GM12874 (cell line): ENCODE measurements at regions not wholly inside any gene's neighbourhood (a gene's known extent, or its start where the extent isn't known, plus 50 kb on each side); places are given as distances from the start of the nearest gene placed in this dataset.

Source experiments
- TF ChIP-seq, protein P1 (sequence below): IDR thresholded peaks from 2 replicates; pipeline ENCODE4 v1.5.1; 2011; ENCODE audit warnings: low read depth, mild to moderate bottlenecking, control low read depth, low read length, moderate library complexity; ENCODE audit not compliant: insufficient read depth

GRCh38 chr6:104252276-104252675 lies 607.4 kb downstream of the HACE1 start:
- TF ChIP-seq, protein P1, sequence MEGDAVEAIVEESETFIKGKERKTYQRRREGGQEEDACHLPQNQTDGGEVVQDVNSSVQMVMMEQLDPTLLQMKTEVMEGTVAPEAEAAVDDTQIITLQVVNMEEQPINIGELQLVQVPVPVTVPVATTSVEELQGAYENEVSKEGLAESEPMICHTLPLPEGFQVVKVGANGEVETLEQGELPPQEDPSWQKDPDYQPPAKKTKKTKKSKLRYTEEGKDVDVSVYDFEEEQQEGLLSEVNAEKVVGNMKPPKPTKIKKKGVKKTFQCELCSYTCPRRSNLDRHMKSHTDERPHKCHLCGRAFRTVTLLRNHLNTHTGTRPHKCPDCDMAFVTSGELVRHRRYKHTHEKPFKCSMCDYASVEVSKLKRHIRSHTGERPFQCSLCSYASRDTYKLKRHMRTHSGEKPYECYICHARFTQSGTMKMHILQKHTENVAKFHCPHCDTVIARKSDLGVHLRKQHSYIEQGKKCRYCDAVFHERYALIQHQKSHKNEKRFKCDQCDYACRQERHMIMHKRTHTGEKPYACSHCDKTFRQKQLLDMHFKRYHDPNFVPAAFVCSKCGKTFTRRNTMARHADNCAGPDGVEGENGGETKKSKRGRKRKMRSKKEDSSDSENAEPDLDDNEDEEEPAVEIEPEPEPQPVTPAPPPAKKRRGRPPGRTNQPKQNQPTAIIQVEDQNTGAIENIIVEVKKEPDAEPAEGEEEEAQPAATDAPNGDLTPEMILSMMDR = no peak

DNA sequence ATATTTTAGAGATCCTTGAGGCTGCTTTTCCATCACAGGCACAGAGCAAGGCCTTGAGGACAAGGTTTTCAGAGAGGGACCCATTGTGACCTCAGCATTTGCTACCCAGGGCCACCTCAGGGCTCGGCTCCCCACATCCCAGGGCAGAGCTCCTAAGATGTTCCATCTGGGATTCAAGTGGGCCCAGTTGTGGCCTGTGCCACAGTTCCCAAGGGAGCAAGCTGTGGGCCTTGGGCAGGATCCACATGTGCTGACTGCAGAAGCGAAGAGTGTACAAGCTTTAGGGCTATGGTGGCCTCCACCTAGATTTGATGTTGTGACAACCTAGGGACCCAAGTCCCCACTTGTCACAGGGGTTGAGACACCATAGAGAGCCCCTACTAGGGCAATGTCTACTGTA lies 608.1 kb downstream of the HACE1 start:
- TF ChIP-seq, protein P1 = no peak

DNA sequence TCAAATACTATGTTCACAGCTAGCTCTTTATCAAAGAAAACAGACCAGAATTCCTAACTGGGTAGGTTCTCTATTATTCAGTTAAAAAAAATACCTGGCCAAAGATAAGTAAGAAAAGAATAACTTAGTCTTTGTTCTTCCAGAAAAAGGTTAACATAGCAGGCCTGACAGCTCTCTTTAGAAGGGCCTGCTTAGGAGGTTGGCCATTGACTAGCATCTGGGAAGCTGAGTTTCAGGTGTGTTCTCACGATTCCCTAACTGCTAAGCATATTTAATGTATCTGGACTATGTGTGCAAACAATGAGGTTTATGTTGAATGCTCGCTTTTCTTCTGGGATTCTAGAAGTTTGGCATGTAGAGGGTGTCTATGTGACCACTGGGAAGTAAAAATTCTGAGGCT lies 618.9 kb downstream of the HACE1 start:
- TF ChIP-seq, protein P1 = no peak

DNA sequence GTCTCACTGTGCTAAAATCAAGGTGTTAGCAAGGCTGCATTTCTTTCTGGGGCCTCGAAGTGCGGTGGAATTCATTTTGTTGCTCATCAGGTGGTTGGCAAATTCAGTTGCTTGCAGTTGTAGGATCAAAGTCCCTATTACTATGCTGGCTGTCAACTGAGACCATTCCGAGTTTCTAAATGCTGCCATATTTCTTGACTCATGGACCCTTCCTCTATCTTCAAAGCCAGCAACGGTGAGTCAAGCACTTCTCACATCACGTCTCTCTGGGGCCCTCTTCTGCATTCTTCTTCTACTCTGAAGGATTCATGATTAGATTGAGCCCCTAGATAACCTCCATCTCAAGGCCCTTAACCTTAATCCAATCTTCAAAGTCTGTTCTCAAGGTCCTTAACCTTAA lies 619.7 kb downstream of the HACE1 start:
- TF ChIP-seq, protein P1 = no peak

DNA sequence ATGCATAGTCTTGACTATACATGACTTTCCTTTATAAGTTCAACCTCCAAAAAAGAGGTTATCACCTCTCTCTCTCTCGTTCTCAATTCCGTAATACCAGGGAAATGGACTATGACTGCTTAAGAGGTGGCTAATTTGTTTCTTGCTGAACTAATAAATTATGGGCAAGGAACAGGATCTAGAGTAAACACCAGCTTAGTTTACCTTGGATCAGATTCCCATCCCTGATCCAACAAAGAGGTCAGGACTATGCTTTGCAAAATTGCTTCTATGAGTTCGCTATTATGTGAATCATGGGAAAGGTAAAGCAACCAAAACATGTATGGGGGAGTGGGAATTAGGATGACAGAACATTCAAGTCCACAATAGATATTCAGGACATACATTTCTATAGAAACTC lies 630.7 kb downstream of the HACE1 start:
- TF ChIP-seq, protein P1 = no peak

DNA sequence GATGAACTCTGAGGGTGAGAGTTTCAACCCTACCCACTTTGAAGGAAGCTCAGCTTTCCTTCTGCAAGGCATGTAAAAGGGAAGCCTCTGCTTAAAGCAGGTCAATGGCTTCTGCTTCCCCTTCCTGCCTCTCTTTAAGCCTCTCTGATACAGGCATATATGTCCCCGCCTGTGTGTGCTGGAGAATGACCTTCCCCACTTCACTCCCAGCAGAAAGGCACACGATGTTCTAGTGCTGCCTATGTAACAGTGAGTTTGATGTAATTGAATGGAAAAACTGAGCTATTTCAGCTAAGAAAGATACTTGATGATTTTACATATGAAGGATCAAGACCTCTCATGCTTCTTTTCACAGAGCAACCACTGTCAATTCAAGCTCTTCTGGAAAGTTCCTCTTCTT lies 632.2 kb downstream of the HACE1 start:
- TF ChIP-seq, protein P1 = no peak

DNA sequence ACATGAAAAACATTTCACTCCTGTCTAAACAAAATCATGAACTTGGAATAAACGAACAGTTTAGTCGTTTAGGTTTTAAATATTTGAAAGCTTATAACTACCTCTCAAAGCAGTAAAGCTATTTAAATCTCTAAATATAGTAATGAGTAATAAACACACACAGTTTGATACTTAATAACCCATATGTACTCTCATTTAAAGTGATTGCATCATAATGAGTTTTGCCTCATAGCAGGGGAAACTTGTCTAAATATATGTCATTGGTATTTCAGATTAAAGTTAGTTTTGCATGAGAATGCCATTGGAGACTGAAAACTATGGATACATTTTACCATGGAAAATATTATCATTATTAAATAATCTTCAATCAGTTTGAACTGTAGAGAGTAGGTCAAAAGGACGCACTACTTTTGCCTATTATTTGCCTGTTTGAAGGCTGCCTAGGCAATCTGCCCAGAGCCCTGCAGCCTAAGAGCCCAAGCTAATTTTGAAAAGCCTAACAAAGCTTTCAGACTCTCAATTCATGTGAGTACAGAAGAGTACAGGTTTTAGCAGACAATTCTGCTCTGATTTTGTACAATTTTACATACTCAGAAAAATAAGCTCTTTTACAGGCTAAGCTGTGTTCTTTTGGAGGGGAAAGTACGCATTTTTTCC lies 632.8 kb downstream of the HACE1 start:
- TF ChIP-seq, protein P1 = no peak
